IPS-18a (cell line): ENCODE measurements at regions not wholly inside any gene's neighbourhood (a gene's known extent, or its start where the extent isn't known, plus 50 kb on each side); places are given as distances from the start of the nearest gene placed in this dataset.
"Not testable (repeated sequence)": the region's sequence is repeated elsewhere in the genome, so short reads cannot be mapped to it uniquely, and the experiment has no call there.

Experiments
- H3K27ac ChIP-seq: one replicate; pipeline ENCODE4 v1.5.1; 2013; ENCODE audit warnings: low read length
- H3K27me3 ChIP-seq: one replicate; pipeline ENCODE4 v1.6.1; 2013; ENCODE audit warnings: mild to moderate bottlenecking, low read length; ENCODE audit not compliant: control insufficient read depth, insufficient read depth
- H3K36me3 ChIP-seq: one replicate; pipeline ENCODE4 v1.6.1; 2013; ENCODE audit warnings: low read depth, low read length; ENCODE audit not compliant: control insufficient read depth
- H3K4me1 ChIP-seq: one replicate; pipeline ENCODE4 v1.6.1; 2013; ENCODE audit warnings: low read depth, low read length; ENCODE audit not compliant: control insufficient read depth
- H3K4me3 ChIP-seq: one replicate; pipeline ENCODE4 v1.5.1; 2013; ENCODE audit warnings: low read length
- H3K9ac ChIP-seq: one replicate; pipeline ENCODE4 v1.6.1; 2013; ENCODE audit warnings: mild to moderate bottlenecking, low read length, moderate library complexity
- H3K9me3 ChIP-seq: one replicate; pipeline ENCODE4 v1.6.1; 2013; ENCODE audit warnings: low read depth, low read length; ENCODE audit not compliant: control insufficient read depth

DNA sequence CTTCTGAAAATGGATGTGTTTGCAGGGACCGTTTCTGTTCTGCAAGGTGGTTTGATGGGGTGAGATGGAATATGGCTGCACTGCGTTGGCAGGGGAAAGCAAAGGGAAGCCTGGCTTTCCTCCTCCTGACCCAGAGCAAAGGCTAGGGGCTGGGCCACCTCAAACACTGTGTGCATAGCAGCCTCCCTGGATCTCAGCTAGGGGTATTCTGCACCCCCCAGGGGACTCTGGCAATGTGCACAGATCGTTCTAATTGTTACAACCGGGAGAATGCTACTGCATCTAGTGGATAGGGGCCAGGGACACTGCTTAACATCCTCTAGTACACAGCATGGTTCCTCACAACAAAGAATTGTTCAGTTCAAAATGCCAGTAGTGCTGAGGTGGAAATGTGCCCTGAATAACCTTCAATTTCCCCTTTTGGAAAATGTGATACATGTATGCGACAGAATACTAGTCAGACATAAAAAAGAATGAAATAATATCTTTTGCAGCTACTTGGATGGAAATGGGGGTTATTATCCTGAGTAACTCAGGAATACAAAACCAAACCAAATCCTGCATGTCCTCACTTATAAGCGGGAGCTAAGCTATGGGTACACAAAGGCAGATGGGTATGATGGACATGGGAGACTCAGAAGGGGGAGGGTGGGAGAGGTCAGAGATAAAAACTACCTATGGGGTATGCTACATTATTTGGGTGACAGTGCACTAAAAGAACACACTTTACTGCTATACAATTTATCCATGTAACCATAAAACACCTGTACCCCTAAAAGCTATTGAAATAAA, 671.2 kb downstream of the UQCRFS1 start:
- H3K9me3 ChIP-seq, result peaks cover 8% of the 10 kb centered on the region
- no peak overlapping the region for H3K4me3 ChIP-seq
- H3K27me3 ChIP-seq, result no peaks in the 10 kb centered on the region
- H3K9ac ChIP-seq, result no peak overlapping the region
- H3K27ac ChIP-seq, result no peak overlapping the region
- no peaks in the 10 kb centered on the region for H3K36me3 ChIP-seq
- H3K4me1 ChIP-seq, result peaks cover 3% of the 10 kb centered on the region

- H3K9ac ChIP-seq, result no peak overlapping the region
- no peak overlapping the region for H3K27ac ChIP-seq
- H3K9me3 ChIP-seq, result peaks cover 8% of the 10 kb centered on the region
- no peaks in the 10 kb centered on the region for H3K36me3 ChIP-seq
- H3K4me3 ChIP-seq, result no peak overlapping the region
- peaks cover 3% of the 10 kb centered on the region for H3K4me1 ChIP-seq
- no peaks in the 10 kb centered on the region for H3K27me3 ChIP-seq
These were observed 671.9 kb downstream of the UQCRFS1 start for GRCh38 chr19:28541029-28541428.

DNA sequence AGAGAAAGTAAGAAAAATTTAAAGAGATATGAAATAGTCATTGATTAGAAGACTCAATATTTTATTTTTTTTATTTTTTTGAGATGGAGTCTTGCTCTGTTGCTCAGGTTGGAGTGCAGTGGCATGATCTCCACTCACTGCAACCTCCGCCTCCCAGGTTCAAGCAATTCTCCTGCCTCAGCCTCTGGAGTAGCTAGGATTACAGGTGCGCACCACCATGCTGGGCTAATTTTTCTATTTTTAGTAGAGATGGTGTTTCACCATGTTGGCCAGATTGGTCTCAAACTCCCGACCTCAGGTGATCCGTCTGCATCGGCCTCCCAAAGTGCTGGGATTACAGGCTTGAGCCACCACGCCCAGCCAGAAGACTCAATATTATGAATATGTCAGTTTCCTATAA, 672.6 kb downstream of the UQCRFS1 start:
- not testable (repeated sequence) for H3K9me3 ChIP-seq, H3K4me1 ChIP-seq, H3K4me3 ChIP-seq, H3K27me3 ChIP-seq, H3K9ac ChIP-seq, H3K27ac ChIP-seq, H3K36me3 ChIP-seq

GRCh38 chr19:28539759-28540158, 673.2 kb downstream of the UQCRFS1 start:
- no peak overlapping the region for H3K9ac ChIP-seq
- H3K27ac ChIP-seq, result no peak overlapping the region
- H3K4me3 ChIP-seq, result no peak overlapping the region
- peaks cover 8% of the 10 kb centered on the region for H3K9me3 ChIP-seq
- no peaks in the 10 kb centered on the region for H3K36me3 ChIP-seq
- H3K4me1 ChIP-seq, result peaks cover under 1% of the 10 kb centered on the region
- H3K27me3 ChIP-seq, result no peaks in the 10 kb centered on the region

- not testable (repeated sequence) for H3K36me3 ChIP-seq, H3K27ac ChIP-seq, H3K9me3 ChIP-seq, H3K4me1 ChIP-seq, H3K9ac ChIP-seq, H3K27me3 ChIP-seq, H3K4me3 ChIP-seq
These were observed 674.4 kb downstream of the UQCRFS1 start for GRCh38 chr19:28538579-28538978.

- Histone ChIP-seq H3K27me3 (no peaks in the 10 kb centered on the region), H3K4me1 (no peaks in the 10 kb centered on the region), H3K9ac (no peak overlapping the region), H3K9me3 (peaks cover 8% of the 10 kb centered on the region), H3K4me3 (no peak overlapping the region), H3K36me3 (no peaks in the 10 kb centered on the region), H3K27ac (no peak overlapping the region)
These were observed 675.1 kb downstream of the UQCRFS1 start for GRCh38 chr19:28537896-28538295.

- no peaks in the 10 kb centered on the region for H3K27me3 ChIP-seq
- H3K9ac ChIP-seq, result no peak overlapping the region
- peaks cover 8% of the 10 kb centered on the region for H3K9me3 ChIP-seq
- no peak overlapping the region for H3K4me3 ChIP-seq
- H3K4me1 ChIP-seq, result no peaks in the 10 kb centered on the region
- H3K27ac ChIP-seq, result no peak overlapping the region
- H3K36me3 ChIP-seq, result no peaks in the 10 kb centered on the region
These were observed 675.9 kb downstream of the UQCRFS1 start for GRCh38 chr19:28537079-28537478.

GRCh38 chr19:28535352-28535775, 677.6 kb downstream of the UQCRFS1 start:
- no peaks in the 10 kb centered on the region for H3K27me3 ChIP-seq
- H3K9ac ChIP-seq, result no peak overlapping the region
- no peak overlapping the region for H3K4me3 ChIP-seq
- H3K27ac ChIP-seq, result no peak overlapping the region
- peaks cover 8% of the 10 kb centered on the region for H3K9me3 ChIP-seq
- H3K4me1 ChIP-seq, result no peaks in the 10 kb centered on the region
- no peaks in the 10 kb centered on the region for H3K36me3 ChIP-seq

DNA sequence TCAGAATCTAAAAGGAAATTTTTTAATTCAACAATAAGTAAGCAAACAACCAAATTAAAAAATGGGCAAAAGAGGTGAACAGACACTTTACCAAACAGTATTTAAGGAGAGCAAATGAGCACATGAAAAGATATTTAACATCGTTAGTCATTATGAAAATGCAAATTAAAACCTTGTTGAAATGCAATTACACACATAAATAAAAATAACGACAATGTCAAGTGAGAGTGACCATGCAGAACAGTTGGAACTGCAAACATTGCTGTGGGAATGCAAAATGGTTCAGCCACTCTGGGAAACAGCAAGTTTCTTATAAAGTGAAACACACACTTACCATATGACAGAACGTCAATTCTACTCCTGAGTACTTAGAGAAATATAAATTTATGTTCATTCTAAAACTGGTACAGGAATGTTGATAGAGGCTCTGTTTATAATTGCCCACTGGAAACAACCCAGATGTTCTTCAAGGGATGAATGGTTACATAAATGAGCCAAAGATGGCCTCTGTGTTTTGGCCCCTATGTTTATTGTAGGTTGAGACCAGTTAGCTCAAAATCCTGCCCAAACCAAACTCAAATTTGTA, 678.1 kb downstream of the UQCRFS1 start:
- Histone ChIP-seq H3K4me3 (no peak overlapping the region), H3K27ac (no peak overlapping the region), H3K36me3 (no peaks in the 10 kb centered on the region), H3K4me1 (no peaks in the 10 kb centered on the region), H3K9me3 (peaks cover 8% of the 10 kb centered on the region), H3K27me3 (no peaks in the 10 kb centered on the region), H3K9ac (no peak overlapping the region)

DNA sequence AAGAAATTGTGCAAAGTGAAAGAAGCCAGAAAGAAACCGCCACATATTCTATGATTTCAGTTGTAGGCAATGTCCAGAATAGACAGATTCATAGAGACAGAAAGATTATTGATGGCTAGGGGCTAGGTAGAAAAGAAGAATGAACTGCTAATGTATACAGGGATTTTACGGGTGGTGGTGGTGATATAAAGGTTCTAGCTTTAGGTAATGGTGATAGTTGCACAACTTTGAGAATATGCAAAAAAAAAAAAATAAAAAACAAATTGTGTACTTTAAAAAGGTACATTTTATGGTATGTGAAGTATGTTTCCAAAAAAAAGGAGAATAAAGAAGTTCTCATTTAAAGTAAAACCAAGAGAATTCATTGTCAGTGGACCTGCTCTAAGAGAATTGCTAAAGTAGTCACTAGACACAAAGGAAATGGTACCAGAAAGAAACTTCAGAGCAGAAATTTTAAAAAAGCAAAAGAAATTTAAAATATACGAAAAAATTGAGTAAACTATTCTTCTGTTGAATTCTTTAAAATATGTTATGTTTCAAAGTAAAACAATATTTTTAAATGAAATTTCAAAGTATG, 680.1 kb downstream of the UQCRFS1 start:
- H3K9ac ChIP-seq, result no peak overlapping the region
- H3K4me3 ChIP-seq, result no peak overlapping the region
- H3K36me3 ChIP-seq, result no peaks in the 10 kb centered on the region
- H3K4me1 ChIP-seq, result no peaks in the 10 kb centered on the region
- peaks cover 8% of the 10 kb centered on the region for H3K9me3 ChIP-seq
- no peaks in the 10 kb centered on the region for H3K27me3 ChIP-seq
- no peak overlapping the region for H3K27ac ChIP-seq

DNA sequence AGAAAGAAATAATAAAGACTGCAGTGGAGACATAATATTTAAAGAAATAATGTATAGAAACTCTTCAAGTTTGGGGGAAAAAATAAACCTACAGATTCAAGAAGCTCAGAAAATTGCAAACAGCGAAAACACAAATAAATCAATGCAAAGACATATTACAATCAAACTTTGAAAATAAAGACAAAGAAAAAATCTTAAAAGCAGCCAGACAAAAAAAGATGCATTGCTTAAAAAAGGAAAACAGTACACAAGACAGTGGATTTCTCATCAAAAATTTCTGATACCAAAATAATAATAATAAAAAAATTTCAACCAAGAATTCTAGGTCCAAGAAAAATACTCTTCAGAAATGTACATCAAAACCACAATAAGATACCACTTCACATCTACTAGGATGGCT, 681.0 kb downstream of the UQCRFS1 start:
- H3K4me1 ChIP-seq, result no peaks in the 10 kb centered on the region
- H3K9me3 ChIP-seq, result peaks cover under 1% of the 10 kb centered on the region
- no peak overlapping the region for H3K9ac ChIP-seq
- H3K27me3 ChIP-seq, result no peaks in the 10 kb centered on the region
- no peaks in the 10 kb centered on the region for H3K36me3 ChIP-seq
- H3K4me3 ChIP-seq, result no peak overlapping the region
- H3K27ac ChIP-seq, result no peak overlapping the region
